WTC11 (cell line): ENCODE measurements at regions not wholly inside any gene's neighbourhood (a gene's known extent, or its start where the extent isn't known, plus 50 kb on each side); places are given as distances from the start of the nearest gene placed in this dataset.

Experiments used
- CREM ChIP-seq: sonication (generic); formaldehyde crosslinking; IDR thresholded peaks from 2 replicates; pipeline ENCODE4 v1.8.1; 2022; ENCODE audit warnings: mild to moderate bottlenecking, missing genetic modification reagents, moderate library complexity
- CTCF ChIP-seq: fragments of 200-600 bp; IDR thresholded peaks from 2 replicates; pipeline ENCODE4 v1.8.0; 2022; ENCODE audit warnings: antibody characterized with exemption
- ESRRA ChIP-seq: sonication (generic); formaldehyde crosslinking; IDR thresholded peaks from 2 replicates; pipeline ENCODE4 v1.8.1; 2022; ENCODE audit warnings: mild to moderate bottlenecking, missing genetic modification reagents, borderline replicate concordance
- NFYB ChIP-seq: sonication (generic); formaldehyde crosslinking; conservative IDR thresholded peaks from 2 replicates; pipeline ENCODE4 v1.8.0; 2022; ENCODE audit warnings: low read depth, missing genetic modification reagents
- TEAD1 ChIP-seq: sonication (generic); formaldehyde crosslinking; IDR thresholded peaks from 2 replicates; pipeline ENCODE4 v1.8.0; 2022; ENCODE audit warnings: mild to moderate bottlenecking, missing genetic modification reagents
- ZBTB43 ChIP-seq: sonication (generic); formaldehyde crosslinking; IDR thresholded peaks from 2 replicates; pipeline ENCODE4 v1.8.1; 2023; ENCODE audit warnings: mild to moderate bottlenecking, missing genetic modification reagents
- ZNF317 ChIP-seq: sonication (generic); formaldehyde crosslinking; IDR thresholded peaks from 2 replicates; pipeline ENCODE4 v1.8.1; 2023; ENCODE audit warnings: low read depth, mild to moderate bottlenecking, moderate library complexity, missing genetic modification reagents, borderline replicate concordance
- TF ChIP-seq, protein P1 (sequence below): sonication (generic); formaldehyde crosslinking; IDR thresholded peaks from 2 replicates; pipeline ENCODE4 v1.8.1; 2023; ENCODE audit warnings: mild to moderate bottlenecking, missing genetic modification reagents, moderate library complexity
- TF ChIP-seq, protein P2 (sequence below): sonication (generic); formaldehyde crosslinking; IDR thresholded peaks from 2 replicates; pipeline ENCODE4 v1.8.1; 2023; ENCODE audit warnings: mild to moderate bottlenecking, missing genetic modification reagents, moderate library complexity
- TF ChIP-seq, protein P3 (sequence below): sonication (generic); formaldehyde crosslinking; IDR thresholded peaks from 2 replicates; pipeline ENCODE4 v1.8.0; 2022; ENCODE audit warnings: mild to moderate bottlenecking, missing genetic modification reagents

- TF ChIP-seq TEAD1 (CRISPR knock-in tag), result no peak
- no peak for TF ChIP-seq NFYB
- TF ChIP-seq CTCF, result no peak
- no peak for TF ChIP-seq CREM (CRISPR knock-in tag)
- TF ChIP-seq, protein P1, sequence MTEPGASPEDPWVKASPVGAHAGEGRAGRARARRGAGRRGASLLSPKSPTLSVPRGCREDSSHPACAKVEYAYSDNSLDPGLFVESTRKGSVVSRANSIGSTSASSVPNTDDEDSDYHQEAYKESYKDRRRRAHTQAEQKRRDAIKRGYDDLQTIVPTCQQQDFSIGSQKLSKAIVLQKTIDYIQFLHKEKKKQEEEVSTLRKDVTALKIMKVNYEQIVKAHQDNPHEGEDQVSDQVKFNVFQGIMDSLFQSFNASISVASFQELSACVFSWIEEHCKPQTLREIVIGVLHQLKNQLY (CRISPR knock-in tag), result no peak
- TF ChIP-seq ZNF317 (CRISPR knock-in tag), result no peak
- no peak for TF ChIP-seq ZBTB43 (CRISPR knock-in tag)
- TF ChIP-seq, protein P2, sequence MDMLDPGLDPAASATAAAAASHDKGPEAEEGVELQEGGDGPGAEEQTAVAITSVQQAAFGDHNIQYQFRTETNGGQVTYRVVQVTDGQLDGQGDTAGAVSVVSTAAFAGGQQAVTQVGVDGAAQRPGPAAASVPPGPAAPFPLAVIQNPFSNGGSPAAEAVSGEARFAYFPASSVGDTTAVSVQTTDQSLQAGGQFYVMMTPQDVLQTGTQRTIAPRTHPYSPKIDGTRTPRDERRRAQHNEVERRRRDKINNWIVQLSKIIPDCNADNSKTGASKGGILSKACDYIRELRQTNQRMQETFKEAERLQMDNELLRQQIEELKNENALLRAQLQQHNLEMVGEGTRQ (CRISPR knock-in tag), result no peak
- TF ChIP-seq, protein P3, sequence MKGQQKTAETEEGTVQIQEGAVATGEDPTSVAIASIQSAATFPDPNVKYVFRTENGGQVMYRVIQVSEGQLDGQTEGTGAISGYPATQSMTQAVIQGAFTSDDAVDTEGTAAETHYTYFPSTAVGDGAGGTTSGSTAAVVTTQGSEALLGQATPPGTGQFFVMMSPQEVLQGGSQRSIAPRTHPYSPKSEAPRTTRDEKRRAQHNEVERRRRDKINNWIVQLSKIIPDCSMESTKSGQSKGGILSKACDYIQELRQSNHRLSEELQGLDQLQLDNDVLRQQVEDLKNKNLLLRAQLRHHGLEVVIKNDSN (CRISPR knock-in tag), result no peak
- TF ChIP-seq ESRRA (CRISPR knock-in tag), result no peak
Observed at GRCh38 chr3:81300324-81300927, 461.0 kb downstream of the GBE1 start.
